ENCODE measurements at regions not wholly inside any gene's neighbourhood (a gene's known extent, or its start where the extent isn't known, plus 50 kb on each side); places are given as distances from the start of the nearest gene placed in this dataset.

- no peaks in the 10 kb centered on the region for H3K9me3 ChIP-seq (ENCODE audit: low read depth, low read length, poor library complexity, severe bottlenecking)
- no peak overlapping the region for H3K27ac ChIP-seq (ENCODE audit: low read depth, low read length, poor library complexity, severe bottlenecking)
- BruUV-seq (replicated peaks): no TSS peak
- ChIA-PET CTCF (no interaction called here), POLR2A (ENCODE audit: low non-redundant PET) (no interaction called here)
- peaks cover 23% of the 10 kb centered on the region for H3K27me3 ChIP-seq (replicated peaks; ENCODE audit: insufficient read depth, low read depth, low read length, poor library complexity)
- H3K4me3 ChIP-seq (ENCODE audit: low read depth, low read length, poor library complexity, severe bottlenecking): no peak overlapping the region
- intact Hi-C loops (cut with micrococcal nuclease; ENCODE audit: unreplicated experiment): no loop called here
- no peaks in the 10 kb centered on the region for H3K4me1 ChIP-seq (ENCODE audit: insufficient read depth, low read length, poor library complexity, severe bottlenecking)
- TF ChIP-seq EZH2 (IDR thresholded peaks at IDR 0.05; ENCODE audit: borderline replicate concordance, low read depth, low read length, poor library complexity, severe bottlenecking) (no peak), CTCF (conservative IDR thresholded peaks at IDR 0.05; ENCODE audit: low read depth, low read length) (no peak)
- no peaks in the 10 kb centered on the region for H3K36me3 ChIP-seq (ENCODE audit: insufficient read depth, low read length, poor library complexity, severe bottlenecking)
- DNase-seq (ENCODE audit: low spot score): no peak
Measured at GRCh38 chr10:131435232-131435631, 123.7 kb upstream of the TCERG1L start.

GRCh38 chr10:131435760-131436457, 124.4 kb upstream of the TCERG1L start:
- H3K4me1 ChIP-seq (ENCODE audit: insufficient read depth, low read length, poor library complexity, severe bottlenecking): no peaks in the 10 kb centered on the region
- POLR2A ChIA-PET (ENCODE audit: low non-redundant PET): no interaction called here
- BruUV-seq (replicated peaks): no TSS peak
- H3K9me3 ChIP-seq (ENCODE audit: low read depth, low read length, poor library complexity, severe bottlenecking): no peaks in the 10 kb centered on the region
- H3K27ac ChIP-seq (ENCODE audit: low read depth, low read length, poor library complexity, severe bottlenecking): no peak overlapping the region
- intact Hi-C loops (cut with micrococcal nuclease; ENCODE audit: unreplicated experiment): no loop called here
- no peaks in the 10 kb centered on the region for H3K36me3 ChIP-seq (ENCODE audit: insufficient read depth, low read length, poor library complexity, severe bottlenecking)
- H3K27me3 ChIP-seq (replicated peaks; ENCODE audit: insufficient read depth, low read depth, low read length, poor library complexity): peaks cover 17% of the 10 kb centered on the region
- no peak overlapping the region for H3K4me3 ChIP-seq (ENCODE audit: low read depth, low read length, poor library complexity, severe bottlenecking)
- no peak for DNase-seq (ENCODE audit: low spot score)
- CTCF ChIA-PET: no interaction called here
- TF ChIP-seq EZH2 (IDR thresholded peaks at IDR 0.05; ENCODE audit: borderline replicate concordance, low read depth, low read length, poor library complexity, severe bottlenecking) (no peak), CTCF (conservative IDR thresholded peaks at IDR 0.05; ENCODE audit: low read depth, low read length) (no peak)

GRCh38 chr10:131436458-131436857, 124.9 kb upstream of the TCERG1L start:
- CTCF ChIA-PET: no interaction called here
- peaks cover 16% of the 10 kb centered on the region for H3K27me3 ChIP-seq (replicated peaks; ENCODE audit: insufficient read depth, low read depth, low read length, poor library complexity)
- BruUV-seq (replicated peaks): no TSS peak
- no peaks in the 10 kb centered on the region for H3K4me1 ChIP-seq (ENCODE audit: insufficient read depth, low read length, poor library complexity, severe bottlenecking)
- no peaks in the 10 kb centered on the region for H3K36me3 ChIP-seq (ENCODE audit: insufficient read depth, low read length, poor library complexity, severe bottlenecking)
- H3K9me3 ChIP-seq (ENCODE audit: low read depth, low read length, poor library complexity, severe bottlenecking): no peaks in the 10 kb centered on the region
- TF ChIP-seq CTCF (conservative IDR thresholded peaks at IDR 0.05; ENCODE audit: low read depth, low read length) (no peak), EZH2 (IDR thresholded peaks at IDR 0.05; ENCODE audit: borderline replicate concordance, low read depth, low read length, poor library complexity, severe bottlenecking) (no peak)
- DNase-seq (ENCODE audit: low spot score): no peak
- H3K27ac ChIP-seq (ENCODE audit: low read depth, low read length, poor library complexity, severe bottlenecking): no peak overlapping the region
- intact Hi-C loops (cut with micrococcal nuclease; ENCODE audit: unreplicated experiment): no loop called here
- no peak overlapping the region for H3K4me3 ChIP-seq (ENCODE audit: low read depth, low read length, poor library complexity, severe bottlenecking)
- POLR2A ChIA-PET (ENCODE audit: low non-redundant PET): no interaction called here
